ENCODE measurements at regions not wholly inside any gene's neighbourhood (a gene's known extent, or its start where the extent isn't known, plus 50 kb on each side); places are given as distances from the start of the nearest gene placed in this dataset.

DNA sequence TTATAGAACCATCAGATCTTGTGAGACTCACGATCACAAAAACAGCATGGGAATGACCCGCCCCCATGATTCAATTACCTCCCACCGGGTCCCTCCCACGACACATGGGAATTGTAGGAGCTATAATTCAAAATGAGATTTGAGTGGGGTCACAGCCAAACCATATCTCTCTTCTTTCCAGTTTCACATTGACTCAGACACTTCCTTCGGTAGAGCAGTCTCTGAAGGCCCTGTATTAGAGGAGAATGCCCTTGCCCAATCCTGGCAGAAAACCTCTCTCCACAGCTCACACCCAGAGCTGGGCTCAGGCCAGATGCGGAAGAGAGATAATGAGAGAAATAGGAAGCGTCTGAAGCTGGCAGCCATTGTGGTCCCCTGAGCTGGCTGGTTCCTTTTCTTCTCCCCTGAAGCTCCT is 72.4 kb upstream of the CLDN10 start:
- DNase-seq, result peak; percentile 44 to 63
- TF ChIP-seq POLR2A (IDR thresholded peaks at IDR 0.05; ENCODE audit: low read length), result no peak
- no peak for TF ChIP-seq GATA1 (IDR thresholded peaks at IDR 0.05; ENCODE audit: low read depth, low read length)

DNA sequence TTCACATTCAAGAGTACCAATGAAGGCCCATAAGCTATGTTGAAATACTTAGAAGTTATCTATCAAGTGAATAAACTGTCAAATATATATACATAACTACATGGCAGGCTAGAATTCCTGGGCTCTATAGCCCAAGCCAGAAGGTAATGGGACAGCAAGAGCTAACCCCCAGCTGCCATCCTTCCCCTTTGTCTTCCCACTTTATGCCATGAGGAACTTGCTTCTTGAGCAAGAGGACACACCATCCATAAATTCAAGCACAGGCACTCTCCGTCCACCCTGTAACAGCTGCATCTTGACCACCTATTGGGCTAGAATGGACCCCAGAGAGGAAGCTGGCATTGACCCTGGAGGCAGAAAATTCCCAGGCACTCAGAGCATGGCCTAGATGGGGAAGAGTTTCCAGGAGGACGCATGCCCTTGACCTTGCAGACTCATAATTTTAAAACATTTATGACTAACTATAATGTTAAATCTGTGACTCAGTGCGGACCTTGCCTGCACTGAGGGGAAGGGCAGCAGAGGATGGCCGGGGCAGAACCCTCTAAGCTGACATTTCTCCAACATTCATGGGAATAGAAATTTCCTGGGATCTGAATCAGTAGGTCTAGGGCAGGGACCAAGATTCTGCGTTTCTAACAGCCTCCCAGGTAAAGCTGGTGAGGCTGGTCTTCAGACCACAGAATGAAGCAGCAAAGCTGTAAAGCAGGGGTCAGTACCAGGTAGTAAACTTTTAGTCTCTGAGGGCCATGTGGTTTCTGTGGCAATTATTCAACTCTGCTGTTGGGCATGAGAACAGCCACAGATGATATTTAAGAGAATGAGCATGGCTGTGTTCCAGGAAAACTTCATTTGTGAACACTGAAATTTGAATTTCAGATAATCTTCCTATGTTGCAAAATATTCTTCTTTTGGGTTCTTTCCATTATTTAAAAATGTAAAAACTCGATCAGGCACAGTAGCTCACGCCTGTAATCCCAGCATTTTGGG is 71.4 kb upstream of the CLDN10 start:
- no peak for TF ChIP-seq POLR2A (IDR thresholded peaks at IDR 0.05; ENCODE audit: low read length)
- TF ChIP-seq GATA1 (IDR thresholded peaks at IDR 0.05; ENCODE audit: low read depth, low read length), result no peak
- no peak for DNase-seq

DNA sequence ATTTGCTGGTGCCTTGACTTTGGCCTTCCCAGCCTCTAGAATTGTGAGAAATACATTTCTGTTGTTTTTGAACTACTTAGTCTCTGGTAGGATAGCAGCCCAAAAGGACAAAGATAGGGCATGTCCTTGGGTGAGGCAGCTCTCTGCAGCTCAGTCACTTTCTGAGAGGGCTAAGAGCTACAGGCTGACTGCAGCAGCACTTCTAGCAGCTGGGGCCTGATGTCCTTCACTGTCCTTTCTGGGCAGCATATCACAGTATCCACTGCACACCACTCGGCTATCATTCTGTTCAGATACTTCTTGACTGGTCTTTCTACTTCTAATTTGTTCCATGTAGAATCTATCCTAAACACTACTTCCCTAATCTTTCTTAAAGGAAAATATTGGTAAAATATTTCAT is 68.5 kb upstream of the CLDN10 start:
- no peak for TF ChIP-seq GATA1 (IDR thresholded peaks at IDR 0.05; ENCODE audit: low read depth, low read length)
- TF ChIP-seq POLR2A (IDR thresholded peaks at IDR 0.05; ENCODE audit: low read length), result no peak
- DNase-seq, result no peak

DNA sequence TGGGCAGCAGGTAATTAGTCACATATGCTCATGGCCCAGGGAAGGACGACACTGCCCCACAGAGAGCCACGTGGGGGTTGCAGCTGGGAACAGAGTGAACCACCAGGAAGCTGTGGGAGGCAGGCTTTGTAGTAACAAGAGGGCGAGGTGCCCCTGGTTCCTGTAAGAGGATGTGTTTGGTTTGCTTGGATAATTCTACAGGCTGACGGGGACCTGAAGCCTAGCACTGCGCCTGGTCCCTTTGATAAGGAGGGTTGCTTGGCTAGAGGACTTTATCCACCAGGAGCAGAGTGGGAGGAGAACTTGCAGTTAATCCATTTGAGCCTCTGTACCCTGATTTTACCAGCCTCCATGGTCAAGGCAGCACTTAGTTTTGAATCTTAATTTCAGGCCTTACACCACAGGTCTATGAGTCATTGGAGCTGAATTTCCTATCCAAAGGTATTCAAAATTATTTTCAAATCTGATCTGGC is 67.4 kb upstream of the CLDN10 start:
- DNase-seq, result peak; percentile 66 to 88
- TF ChIP-seq GATA1 (IDR thresholded peaks at IDR 0.05; ENCODE audit: low read depth, low read length) (no peak), POLR2A (IDR thresholded peaks at IDR 0.05; ENCODE audit: low read length) (no peak)

DNA sequence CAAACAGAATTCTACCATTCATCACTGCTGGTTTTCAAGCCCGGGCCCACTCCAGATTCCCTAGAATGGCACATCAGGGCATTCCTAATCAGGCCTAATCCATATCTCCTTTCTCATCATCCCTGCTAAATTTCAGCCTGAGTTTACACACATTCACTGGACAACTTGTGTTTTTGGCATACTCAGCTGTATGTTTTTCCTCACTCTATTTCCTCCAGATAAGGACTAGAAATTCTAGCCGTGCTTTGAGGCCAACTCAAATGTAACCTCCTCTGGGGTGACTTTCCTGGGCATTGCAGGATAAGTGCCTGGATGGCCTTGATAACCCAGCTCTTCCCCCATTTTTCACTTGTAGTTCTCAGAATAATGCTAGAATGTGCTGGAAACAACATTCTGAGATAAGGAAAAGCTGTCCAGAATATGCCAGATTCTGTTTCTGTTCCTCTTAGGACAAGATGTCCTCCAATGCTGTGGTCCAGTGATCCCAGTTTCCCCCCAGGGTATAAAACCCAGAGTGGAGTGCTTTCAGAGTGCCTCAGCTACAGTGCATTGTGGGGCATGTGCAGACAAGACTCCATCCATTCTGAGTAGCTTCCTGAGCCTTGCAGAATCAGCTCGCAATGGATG is 66.9 kb upstream of the CLDN10 start:
- DNase-seq, result peak; percentile 24 to 57

DNA sequence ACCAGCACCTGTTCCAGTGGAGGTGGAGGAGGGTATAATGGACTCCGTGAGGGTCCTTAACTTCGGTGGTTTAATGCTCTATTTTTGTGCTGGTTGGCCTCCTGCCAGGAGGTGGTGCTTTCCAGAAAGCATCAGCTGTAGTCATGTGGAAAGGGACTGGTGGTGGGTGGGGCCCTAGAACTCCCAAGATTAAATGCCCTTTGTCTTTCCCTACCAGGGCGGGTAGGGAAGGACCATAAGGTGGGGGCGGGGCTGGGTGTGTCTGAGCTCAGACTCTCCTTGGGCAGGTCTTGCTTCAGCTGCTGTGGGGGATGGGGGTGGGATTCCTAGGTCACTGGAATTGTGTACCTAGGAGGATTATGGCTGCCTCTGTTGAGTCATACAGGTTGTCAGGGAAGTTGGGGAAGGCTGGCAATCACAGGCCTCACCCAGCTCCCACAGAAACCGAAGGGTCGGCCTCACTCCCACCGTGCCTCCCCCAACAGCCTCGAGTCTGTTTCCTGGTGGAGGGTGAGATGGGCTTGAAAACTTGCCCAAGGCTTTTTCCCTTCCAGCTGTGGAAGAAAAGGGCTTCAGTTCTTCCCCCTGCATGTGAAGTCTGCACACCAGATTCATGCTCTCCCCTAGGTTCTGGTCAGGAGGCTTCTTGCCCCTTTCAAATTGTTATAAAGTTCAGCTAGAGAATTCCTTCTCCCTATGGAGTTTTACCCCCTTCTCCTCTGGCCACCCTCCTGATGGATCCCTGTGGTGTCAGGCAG is 60.3 kb upstream of the CLDN10 start:
- TF ChIP-seq POLR2A (IDR thresholded peaks at IDR 0.05; ENCODE audit: low read length) (no peak), GATA1 (IDR thresholded peaks at IDR 0.05; ENCODE audit: low read depth, low read length) (no peak)
- no peak for DNase-seq

More for the DNA sequence above, 66.9 kb upstream of the CLDN10 start:
- no peak for TF ChIP-seq GATA1 (IDR thresholded peaks at IDR 0.05; ENCODE audit: low read depth, low read length)
- no peak for TF ChIP-seq POLR2A (IDR thresholded peaks at IDR 0.05; ENCODE audit: low read length)

DNA sequence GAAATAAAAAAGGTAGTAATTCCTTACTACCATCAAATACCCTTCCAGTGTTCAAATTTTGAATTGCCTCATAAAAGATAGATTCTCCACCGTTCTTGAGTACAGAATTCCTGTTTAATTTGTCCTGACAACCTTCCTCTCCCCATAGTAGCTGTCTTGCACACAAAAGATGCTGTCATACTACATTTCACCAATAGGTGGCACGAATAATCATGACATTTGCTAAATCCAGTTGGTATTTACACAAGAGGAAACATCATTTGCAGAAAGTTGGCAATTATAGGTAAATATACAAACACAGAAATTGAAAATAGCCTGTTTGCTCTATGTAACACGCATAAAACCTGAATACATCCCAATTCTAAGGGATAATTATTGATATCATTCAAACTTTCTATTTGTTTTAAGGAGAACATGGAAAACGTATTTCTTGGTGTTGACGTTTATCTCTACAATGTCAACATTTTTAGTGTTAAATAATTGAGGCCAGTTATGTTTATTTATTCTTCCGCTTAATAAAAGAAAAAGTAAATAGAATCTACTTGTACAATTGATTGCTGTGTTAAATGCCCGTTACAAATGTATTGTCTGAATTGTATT is 58.3 kb upstream of the CLDN10 start:
- TF ChIP-seq GATA1 (IDR thresholded peaks at IDR 0.05; ENCODE audit: low read depth, low read length), result no peak
- no peak for TF ChIP-seq POLR2A (IDR thresholded peaks at IDR 0.05; ENCODE audit: low read length)
- DNase-seq, result peak; percentile 51 to 74

DNA sequence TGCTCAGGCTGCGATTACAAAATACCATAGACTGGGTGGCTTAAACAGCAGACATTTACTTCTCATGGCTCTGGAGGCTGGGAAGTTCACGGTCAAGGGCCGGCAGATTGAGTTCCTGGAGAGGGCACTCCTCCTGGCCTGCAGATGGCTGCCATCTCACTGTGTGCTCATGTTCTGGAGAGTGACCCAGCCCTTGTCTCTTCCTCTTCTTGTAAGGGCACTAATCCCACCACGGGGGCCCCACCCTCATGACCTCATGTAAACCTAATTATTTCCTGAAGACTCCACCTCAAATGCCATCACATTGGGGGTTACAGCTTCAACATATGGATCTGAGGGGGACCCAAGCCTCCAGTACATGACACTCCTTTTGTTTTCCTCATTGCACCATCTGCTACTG is 56.0 kb upstream of the CLDN10 start:
- no peak for TF ChIP-seq POLR2A (IDR thresholded peaks at IDR 0.05; ENCODE audit: low read length)
- no peak for TF ChIP-seq GATA1 (IDR thresholded peaks at IDR 0.05; ENCODE audit: low read depth, low read length)
- no peak for DNase-seq

DNA sequence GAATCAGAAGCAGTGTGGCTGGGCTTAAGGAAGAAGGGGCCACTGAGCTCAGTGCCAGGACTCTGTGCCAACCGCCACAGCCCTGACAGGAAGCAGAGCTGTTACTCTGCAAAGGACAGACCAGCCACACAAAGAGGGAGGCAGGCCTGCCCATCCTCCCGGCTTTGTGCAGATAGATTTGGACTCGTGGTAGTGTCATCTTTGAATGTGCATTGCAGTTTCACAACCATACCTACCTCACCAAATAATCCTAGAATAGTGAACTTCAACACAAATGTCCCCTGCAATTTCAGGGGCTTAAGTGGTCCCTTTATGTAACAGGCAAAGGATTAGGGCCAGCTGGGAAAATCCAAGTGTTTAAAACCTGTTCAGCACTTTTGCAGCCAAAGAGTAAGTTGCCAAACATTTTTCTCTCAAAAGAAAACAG is 55.1 kb upstream of the CLDN10 start:
- no peak for DNase-seq
- no peak for TF ChIP-seq POLR2A (IDR thresholded peaks at IDR 0.05; ENCODE audit: low read length)
- TF ChIP-seq GATA1 (IDR thresholded peaks at IDR 0.05; ENCODE audit: low read depth, low read length), result no peak

DNA sequence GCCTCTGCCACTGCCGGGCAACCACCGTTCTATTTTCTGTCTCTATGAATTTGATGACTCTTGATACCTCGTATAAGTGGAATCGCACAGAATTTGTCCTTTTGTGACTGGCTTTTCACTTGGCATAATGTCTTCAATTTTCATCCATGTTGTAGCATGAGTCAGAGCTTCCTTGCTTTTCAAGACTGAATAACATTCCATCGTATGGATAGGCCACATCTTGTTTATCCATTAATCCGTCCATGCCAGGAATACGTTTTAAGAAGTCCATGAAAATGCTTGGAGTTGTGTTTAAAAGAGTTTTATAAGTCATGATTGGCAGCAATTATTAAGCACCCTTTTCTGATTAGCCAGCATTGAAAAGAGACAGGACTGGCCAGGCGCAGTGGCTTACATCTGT is 53.6 kb upstream of the CLDN10 start:
- no peak for TF ChIP-seq GATA1 (IDR thresholded peaks at IDR 0.05; ENCODE audit: low read depth, low read length)
- no peak for TF ChIP-seq POLR2A (IDR thresholded peaks at IDR 0.05; ENCODE audit: low read length)

DNA sequence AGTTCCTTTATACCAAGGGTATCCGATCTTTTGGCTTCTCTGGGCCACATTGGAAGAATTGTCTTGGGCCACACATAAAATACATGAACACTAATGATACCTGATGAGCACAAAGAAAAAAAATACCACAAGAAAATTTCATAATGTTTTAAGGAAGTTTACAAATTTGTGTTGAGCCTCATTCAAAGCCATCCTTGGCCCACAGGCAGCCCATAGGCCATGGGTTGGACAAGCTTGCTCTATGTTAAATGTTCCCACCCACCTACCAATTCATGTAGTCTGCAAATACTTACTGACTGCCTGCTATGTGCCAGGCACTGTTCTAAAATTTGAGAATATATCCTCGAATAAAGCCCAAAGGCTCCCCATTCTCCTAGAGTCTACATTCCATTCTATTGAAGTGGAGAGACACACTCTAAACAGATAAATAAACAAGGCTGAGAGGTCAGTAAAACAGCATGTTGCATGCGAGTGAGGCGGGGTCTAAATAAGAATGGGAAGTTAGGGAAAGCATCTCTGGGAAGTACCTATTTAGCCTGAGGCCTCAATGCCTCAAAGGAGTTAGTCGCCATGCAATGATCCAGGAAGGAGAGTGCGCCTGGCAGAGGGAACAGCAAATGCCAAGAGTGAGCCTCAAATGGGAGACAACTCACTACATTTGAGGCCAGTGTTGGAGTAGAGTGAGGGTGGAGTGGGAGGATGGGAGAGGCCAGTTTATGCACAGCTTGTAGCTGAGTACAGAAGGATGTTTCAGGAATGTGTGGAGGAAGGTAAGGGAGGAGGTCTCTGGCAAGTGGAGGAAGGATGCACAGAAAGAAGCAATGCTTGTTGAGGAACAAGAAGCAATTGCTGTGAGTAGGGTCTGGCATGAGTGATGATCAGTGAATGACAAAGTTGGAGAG is 52.5 kb upstream of the CLDN10 start:
- DNase-seq, result no peak
- TF ChIP-seq GATA1 (IDR thresholded peaks at IDR 0.05; ENCODE audit: low read depth, low read length), result no peak
- no peak for TF ChIP-seq POLR2A (IDR thresholded peaks at IDR 0.05; ENCODE audit: low read length)

More for the DNA sequence above, 53.6 kb upstream of the CLDN10 start:
- no peak for DNase-seq

DNA sequence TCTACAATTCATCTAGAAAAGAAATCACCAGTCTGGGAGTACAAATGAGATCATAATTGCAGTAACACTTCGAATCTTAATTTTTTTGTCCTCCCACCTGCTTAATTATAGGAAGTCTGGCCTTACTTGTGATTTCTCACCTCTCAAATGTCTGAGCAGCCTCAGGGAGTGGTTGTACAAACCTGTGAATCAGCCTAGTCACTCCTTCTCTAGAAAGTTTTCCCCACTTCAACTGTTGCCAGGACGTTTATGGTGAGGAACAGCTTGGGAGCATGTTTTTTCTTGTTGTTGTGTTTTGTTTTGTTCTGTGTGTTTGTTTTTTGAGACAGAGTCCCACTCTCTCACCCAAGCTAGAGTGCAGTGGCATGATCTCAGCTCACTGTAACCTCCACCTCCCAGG is 50.3 kb upstream of the CLDN10 start:
- DNase-seq, result no peak
- TF ChIP-seq POLR2A (IDR thresholded peaks at IDR 0.05; ENCODE audit: low read length), result no peak
- TF ChIP-seq GATA1 (IDR thresholded peaks at IDR 0.05; ENCODE audit: low read depth, low read length), result no peak
